ENCODE measurements at regions not wholly inside any gene's neighbourhood (a gene's known extent, or its start where the extent isn't known, plus 50 kb on each side); places are given as distances from the start of the nearest gene placed in this dataset.

DNA sequence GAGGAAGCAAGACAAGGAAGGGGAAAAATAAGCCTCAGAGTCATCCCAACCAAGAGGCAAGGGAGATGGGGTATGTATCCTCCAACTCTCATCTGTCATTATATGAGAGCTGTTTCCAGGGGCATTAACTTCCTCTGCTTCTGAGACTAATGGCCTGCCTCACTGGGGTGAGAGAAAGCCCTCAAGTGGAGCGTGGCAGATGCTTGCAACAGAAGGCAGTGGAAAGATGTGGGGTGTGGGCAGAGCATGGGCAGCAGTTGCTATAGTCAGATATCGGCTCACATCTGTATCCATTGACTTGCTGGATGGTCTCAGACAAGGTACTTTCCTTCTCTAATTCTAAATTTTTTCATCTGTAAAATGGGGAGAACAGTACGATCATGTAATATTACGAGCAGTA lies 81.7 kb upstream of the PLCL2 start:
- CTCF ChIA-PET, result interaction anchor here (0.8 kb wide), 1 partner anchor 13 kb away, joined by 3 read pairs; no protein-coding TSS in a partner anchor
- no peak overlapping the region for H3K27ac ChIP-seq (ENCODE audit: low read depth, low read length)
- intact Hi-C loops (cut with micrococcal nuclease), result no loop called here

DNA sequence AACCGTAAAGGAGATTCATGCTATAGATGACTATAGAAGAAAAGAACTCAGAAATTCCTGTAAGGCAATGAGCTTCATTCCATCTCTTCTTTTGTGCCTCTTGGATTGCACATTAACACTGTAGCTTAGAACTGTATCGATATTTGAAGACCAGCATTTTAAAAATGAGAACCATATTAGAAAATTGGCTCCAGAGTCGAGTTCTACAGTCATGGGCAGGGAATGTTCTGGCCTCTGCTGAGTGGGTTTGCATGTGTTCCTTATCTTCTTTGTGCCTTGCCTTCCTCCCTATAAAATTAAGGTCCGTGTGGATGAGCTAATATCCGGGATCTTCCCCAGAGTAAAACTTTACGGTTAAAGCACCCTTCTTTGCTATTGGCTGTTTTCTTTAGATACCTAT lies 77.4 kb upstream of the PLCL2 start:
- Histone ChIP-seq H3K27ac (ENCODE audit: low read depth, low read length) (no peak overlapping the region), H2AFZ (ENCODE audit: low read depth, low read length, poor library complexity, severe bottlenecking) (no peak overlapping the region), H3K4me1 (ENCODE audit: control insufficient read depth in 1 of 2, insufficient read depth in 2 of 2, low read length in 2 of 2) (no peaks in the 10 kb centered on the region), H3K9ac (ENCODE audit: low read length) (no peak overlapping the region), H3K4me3 (replicated peaks in 1 of 2; ENCODE audit: low read depth in 1 of 2, low read length in 2 of 2) (no peak overlapping the region), H3K27me3 (ENCODE audit: insufficient read depth, low read length) (peaks cover 6% of the 10 kb centered on the region; the same call in 1 of the 2 replicates), H3K4me2 (ENCODE audit: low read length) (no peak overlapping the region), H3K79me2 (ENCODE audit: insufficient read depth, low read length) (no peaks in the 10 kb centered on the region), H3K36me3 (ENCODE audit: control insufficient read depth in 1 of 2, insufficient read depth in 2 of 2, low read length in 2 of 2) (no peaks in the 10 kb centered on the region), H3K9me2 (ENCODE audit: insufficient read depth) (no peaks in the 10 kb centered on the region; the same call in 1 of the 2 replicates), H4K20me1 (ENCODE audit: insufficient read depth) (no peaks in the 10 kb centered on the region), H3K9me3 (ENCODE audit: control insufficient read depth in 1 of 2, insufficient read depth in 1 of 2, low read depth in 1 of 2, low read length in 2 of 2) (no peaks in the 10 kb centered on the region)
- ATAC-seq, result no peak
- CTCF ChIA-PET, result no interaction called here
- DNase-seq (ENCODE audit: low read depth, low spot score), result no peak
- RAD21 ChIA-PET (ENCODE audit: low non-redundant PET in 1 of 2, low total read pairs in 2 of 2, uncharacterized antibody in 2 of 2, unreplicated experiment in 2 of 2), result no interaction called here
- TF ChIP-seq JUND (IDR thresholded peaks at IDR 0.05) (no peak), POLR2A (IDR thresholded peaks at IDR 0.05; ENCODE audit: borderline replicate concordance, extremely low read depth, insufficient read depth, insufficient read length) (no peak), RAD21 (IDR thresholded peaks at IDR 0.05; ENCODE audit: low read depth) (no peak), SRF (IDR thresholded peaks at IDR 0.05; ENCODE audit: low read depth) (no peak), EGR1 (IDR thresholded peaks at IDR 0.05; ENCODE audit: low read depth) (no peak), SIN3A (IDR thresholded peaks at IDR 0.05; ENCODE audit: low read depth) (no peak)
- TF ChIP-seq, protein P1, sequence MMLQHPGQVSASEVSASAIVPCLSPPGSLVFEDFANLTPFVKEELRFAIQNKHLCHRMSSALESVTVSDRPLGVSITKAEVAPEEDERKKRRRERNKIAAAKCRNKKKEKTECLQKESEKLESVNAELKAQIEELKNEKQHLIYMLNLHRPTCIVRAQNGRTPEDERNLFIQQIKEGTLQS (IDR thresholded peaks at IDR 0.05), result no peak
- no TSS peak for BruUV-seq (replicated peaks)
- POLR2A ChIA-PET, result no interaction called here
- intact Hi-C loops (cut with micrococcal nuclease), result no loop called here

More for the DNA sequence above, 81.7 kb upstream of the PLCL2 start:
- H3K36me3 ChIP-seq (ENCODE audit: control insufficient read depth in 1 of 2, insufficient read depth in 2 of 2, low read length in 2 of 2), result no peaks in the 10 kb centered on the region
- H3K9ac ChIP-seq (ENCODE audit: low read length), result no peak overlapping the region
- TF ChIP-seq RAD21 (IDR thresholded peaks at IDR 0.05; ENCODE audit: low read depth) (no peak), EGR1 (IDR thresholded peaks at IDR 0.05; ENCODE audit: low read depth) (no peak), ELF1 (IDR thresholded peaks at IDR 0.05; ENCODE audit: borderline replicate concordance, low read depth) (no peak), SP1 (IDR thresholded peaks at IDR 0.05; ENCODE audit: low read depth) (no peak), SIN3A (IDR thresholded peaks at IDR 0.05; ENCODE audit: low read depth) (no peak), POLR2AphosphoS5 (IDR thresholded peaks at IDR 0.05; ENCODE audit: low read depth, low read length) (no peak)
- TF ChIP-seq, protein P2, sequence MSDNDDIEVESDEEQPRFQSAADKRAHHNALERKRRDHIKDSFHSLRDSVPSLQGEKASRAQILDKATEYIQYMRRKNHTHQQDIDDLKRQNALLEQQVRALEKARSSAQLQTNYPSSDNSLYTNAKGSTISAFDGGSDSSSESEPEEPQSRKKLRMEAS (IDR thresholded peaks at IDR 0.05), result no peak
- TF ChIP-seq, protein P3, sequence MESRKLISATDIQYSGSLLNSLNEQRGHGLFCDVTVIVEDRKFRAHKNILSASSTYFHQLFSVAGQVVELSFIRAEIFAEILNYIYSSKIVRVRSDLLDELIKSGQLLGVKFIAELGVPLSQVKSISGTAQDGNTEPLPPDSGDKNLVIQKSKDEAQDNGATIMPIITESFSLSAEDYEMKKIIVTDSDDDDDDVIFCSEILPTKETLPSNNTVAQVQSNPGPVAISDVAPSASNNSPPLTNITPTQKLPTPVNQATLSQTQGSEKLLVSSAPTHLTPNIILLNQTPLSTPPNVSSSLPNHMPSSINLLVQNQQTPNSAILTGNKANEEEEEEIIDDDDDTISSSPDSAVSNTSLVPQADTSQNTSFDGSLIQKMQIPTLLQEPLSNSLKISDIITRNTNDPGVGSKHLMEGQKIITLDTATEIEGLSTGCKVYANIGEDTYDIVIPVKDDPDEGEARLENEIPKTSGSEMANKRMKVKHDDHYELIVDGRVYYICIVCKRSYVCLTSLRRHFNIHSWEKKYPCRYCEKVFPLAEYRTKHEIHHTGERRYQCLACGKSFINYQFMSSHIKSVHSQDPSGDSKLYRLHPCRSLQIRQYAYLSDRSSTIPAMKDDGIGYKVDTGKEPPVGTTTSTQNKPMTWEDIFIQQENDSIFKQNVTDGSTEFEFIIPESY (IDR thresholded peaks at IDR 0.05; ENCODE audit: extremely low read depth, insufficient replicate concordance, low read length), result no peak
- ChIA-PET POLR2A (no interaction called here), RAD21 (ENCODE audit: low non-redundant PET in 1 of 2, low total read pairs in 2 of 2, uncharacterized antibody in 2 of 2, unreplicated experiment in 2 of 2) (no interaction called here)
- ATAC-seq (no peak), DNase-seq (ENCODE audit: low read depth, low spot score) (no peak)
- peaks cover 6% of the 10 kb centered on the region; the same call in 1 of the 2 replicates for H3K27me3 ChIP-seq (ENCODE audit: insufficient read depth, low read length)
- H3K4me3 ChIP-seq (replicated peaks in 1 of 2; ENCODE audit: low read depth in 1 of 2, low read length in 2 of 2), result no peak overlapping the region
- no TSS peak for BruUV-seq (replicated peaks)
- no peak overlapping the region for H2AFZ ChIP-seq (ENCODE audit: low read depth, low read length, poor library complexity, severe bottlenecking)
- no peaks in the 10 kb centered on the region for H3K79me2 ChIP-seq (ENCODE audit: insufficient read depth, low read length)
- no peaks in the 10 kb centered on the region for H4K20me1 ChIP-seq (ENCODE audit: insufficient read depth)
- no peaks in the 10 kb centered on the region for H3K9me3 ChIP-seq (ENCODE audit: control insufficient read depth in 1 of 2, insufficient read depth in 1 of 2, low read depth in 1 of 2, low read length in 2 of 2)
- no peak overlapping the region for H3K4me2 ChIP-seq (ENCODE audit: low read length)
- H3K4me1 ChIP-seq (ENCODE audit: control insufficient read depth in 1 of 2, insufficient read depth in 2 of 2, low read length in 2 of 2), result no peaks in the 10 kb centered on the region
- no peaks in the 10 kb centered on the region; the same call in 1 of the 2 replicates for H3K9me2 ChIP-seq (ENCODE audit: insufficient read depth)

All from HCT116 (cell line).